ENCODE measurements at regions not wholly inside any gene's neighbourhood (a gene's known extent, or its start where the extent isn't known, plus 50 kb on each side); places are given as distances from the start of the nearest gene placed in this dataset.

- TF ChIP-seq, protein P1, sequence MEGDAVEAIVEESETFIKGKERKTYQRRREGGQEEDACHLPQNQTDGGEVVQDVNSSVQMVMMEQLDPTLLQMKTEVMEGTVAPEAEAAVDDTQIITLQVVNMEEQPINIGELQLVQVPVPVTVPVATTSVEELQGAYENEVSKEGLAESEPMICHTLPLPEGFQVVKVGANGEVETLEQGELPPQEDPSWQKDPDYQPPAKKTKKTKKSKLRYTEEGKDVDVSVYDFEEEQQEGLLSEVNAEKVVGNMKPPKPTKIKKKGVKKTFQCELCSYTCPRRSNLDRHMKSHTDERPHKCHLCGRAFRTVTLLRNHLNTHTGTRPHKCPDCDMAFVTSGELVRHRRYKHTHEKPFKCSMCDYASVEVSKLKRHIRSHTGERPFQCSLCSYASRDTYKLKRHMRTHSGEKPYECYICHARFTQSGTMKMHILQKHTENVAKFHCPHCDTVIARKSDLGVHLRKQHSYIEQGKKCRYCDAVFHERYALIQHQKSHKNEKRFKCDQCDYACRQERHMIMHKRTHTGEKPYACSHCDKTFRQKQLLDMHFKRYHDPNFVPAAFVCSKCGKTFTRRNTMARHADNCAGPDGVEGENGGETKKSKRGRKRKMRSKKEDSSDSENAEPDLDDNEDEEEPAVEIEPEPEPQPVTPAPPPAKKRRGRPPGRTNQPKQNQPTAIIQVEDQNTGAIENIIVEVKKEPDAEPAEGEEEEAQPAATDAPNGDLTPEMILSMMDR (IDR thresholded peaks at IDR 0.05) = no peak
- no peak for TF ChIP-seq POLR2A (IDR thresholded peaks at IDR 0.05)
These were observed 505.3 kb upstream of the ZNF608 start for GRCh38 chr5:125251703-125252102.
